T1000 (cell line): ENCODE measurements at regions not wholly inside any gene's neighbourhood (a gene's known extent, or its start where the extent isn't known, plus 50 kb on each side); places are given as distances from the start of the nearest gene placed in this dataset.

Experiments
- DNase-seq: peaks from one replicate; lab custom pipeline; 2025; ENCODE audit warnings: mixed read lengths; lab: John Stamatoyannopoulos, UW

GRCh38 chr5:110112348-110112747 lies 422.6 kb downstream of the MAN2A1 start:
- DNase-seq = no peak

GRCh38 chr5:110115503-110115902 lies 425.8 kb downstream of the MAN2A1 start:
- DNase-seq = no peak

- DNase-seq = no peak
Observed at GRCh38 chr5:110116539-110116938, 426.8 kb downstream of the MAN2A1 start.

GRCh38 chr5:110134963-110135935 lies 445.5 kb downstream of the MAN2A1 start:
- no peak for DNase-seq

- no peak for DNase-seq
Observed at GRCh38 chr5:110150199-110150598, 460.5 kb downstream of the MAN2A1 start.

GRCh38 chr5:110159202-110159601 lies 469.5 kb downstream of the MAN2A1 start:
- DNase-seq = no peak

GRCh38 chr5:110161162-110161561 lies 471.4 kb downstream of the MAN2A1 start:
- no peak for DNase-seq

- DNase-seq = no peak
Observed at GRCh38 chr5:110165366-110165765, 475.6 kb downstream of the MAN2A1 start.

- DNase-seq = no peak
Observed at GRCh38 chr5:110167384-110167783, 477.7 kb downstream of the MAN2A1 start.

- no peak for DNase-seq
Observed at GRCh38 chr5:110169461-110169860, 479.7 kb downstream of the MAN2A1 start.

GRCh38 chr5:110177729-110178128 lies 488.0 kb downstream of the MAN2A1 start:
- DNase-seq = no peak

GRCh38 chr5:110179321-110179720 lies 489.6 kb downstream of the MAN2A1 start:
- no peak for DNase-seq

GRCh38 chr5:110194191-110194590 lies 504.5 kb downstream of the MAN2A1 start:
- no peak for DNase-seq

- DNase-seq = no peak
Observed at GRCh38 chr5:110195288-110195687, 505.6 kb downstream of the MAN2A1 start.

GRCh38 chr5:110201791-110202190 lies 512.1 kb downstream of the MAN2A1 start:
- no peak for DNase-seq

GRCh38 chr5:110203661-110204060 lies 513.9 kb downstream of the MAN2A1 start:
- no peak for DNase-seq

- no peak for DNase-seq
Observed at GRCh38 chr5:110209401-110209800, 517.1 kb downstream of the TMEM232 start.

- no peak for DNase-seq
Observed at GRCh38 chr5:110218981-110219380, 507.5 kb downstream of the TMEM232 start.

GRCh38 chr5:110219769-110220168 lies 506.7 kb downstream of the TMEM232 start:
- DNase-seq = no peak

GRCh38 chr5:110221036-110221435 lies 505.4 kb downstream of the TMEM232 start:
- no peak for DNase-seq

- no peak for DNase-seq
Observed at GRCh38 chr5:110224050-110224449, 502.4 kb downstream of the TMEM232 start.

- no peak for DNase-seq
Observed at GRCh38 chr5:110225949-110226348, 500.5 kb downstream of the TMEM232 start.

- no peak for DNase-seq
Observed at GRCh38 chr5:110239786-110240185, 486.7 kb downstream of the TMEM232 start.

GRCh38 chr5:110242950-110243349 lies 483.5 kb downstream of the TMEM232 start:
- no peak for DNase-seq
